ENCODE measurements at regions not wholly inside any gene's neighbourhood (a gene's known extent, or its start where the extent isn't known, plus 50 kb on each side); places are given as distances from the start of the nearest gene placed in this dataset.
"Not testable (repeated sequence)": the region's sequence is repeated elsewhere in the genome, so short reads cannot be mapped to it uniquely, and the experiment has no call there.

GRCh38 chr10:9138829-9139228 is 1084.3 kb downstream of the GATA3 start:
- not testable (repeated sequence) for DNase-seq (ENCODE audit: extremely low read depth in 1 of 2, low read depth in 1 of 2)

- DNase-seq (ENCODE audit: extremely low read depth in 1 of 2, low read depth in 1 of 2), result no peak
Observed at GRCh38 chr10:9140373-9140772, 1085.9 kb downstream of the GATA3 start.

- no peak for DNase-seq (ENCODE audit: extremely low read depth in 1 of 2, low read depth in 1 of 2)
Observed at GRCh38 chr10:9147475-9147874, 1093.0 kb downstream of the GATA3 start.

GRCh38 chr10:9149134-9149533 is 1094.6 kb downstream of the GATA3 start:
- DNase-seq (ENCODE audit: extremely low read depth in 1 of 2, low read depth in 1 of 2), result no peak

- not testable (repeated sequence) for DNase-seq (ENCODE audit: extremely low read depth in 1 of 2, low read depth in 1 of 2)
Observed at GRCh38 chr10:9153057-9153456, 1098.6 kb downstream of the GATA3 start.

GRCh38 chr10:9157656-9158055 is 1103.2 kb downstream of the GATA3 start:
- no peak for DNase-seq (ENCODE audit: extremely low read depth in 1 of 2, low read depth in 1 of 2)

- no peak for DNase-seq (ENCODE audit: extremely low read depth in 1 of 2, low read depth in 1 of 2)
Observed at GRCh38 chr10:9158675-9159074, 1104.2 kb downstream of the GATA3 start.

- DNase-seq (ENCODE audit: extremely low read depth in 1 of 2, low read depth in 1 of 2), result no peak
Observed at GRCh38 chr10:9160275-9160674, 1105.8 kb downstream of the GATA3 start.

- no peak for DNase-seq (ENCODE audit: extremely low read depth in 1 of 2, low read depth in 1 of 2)
Observed at GRCh38 chr10:9163699-9164098, 1109.2 kb downstream of the GATA3 start.

- DNase-seq (ENCODE audit: extremely low read depth in 1 of 2, low read depth in 1 of 2), result no peak
Observed at GRCh38 chr10:9166770-9167169, 1112.3 kb downstream of the GATA3 start.

GRCh38 chr10:9172276-9172675 is 1117.8 kb downstream of the GATA3 start:
- no peak for DNase-seq (ENCODE audit: extremely low read depth in 1 of 2, low read depth in 1 of 2)

GRCh38 chr10:9175200-9175599 is 1120.7 kb downstream of the GATA3 start:
- DNase-seq (ENCODE audit: extremely low read depth in 1 of 2, low read depth in 1 of 2), result no peak

GRCh38 chr10:9183197-9183880 is 1128.9 kb downstream of the GATA3 start:
- not testable (repeated sequence) for DNase-seq (ENCODE audit: extremely low read depth in 1 of 2, low read depth in 1 of 2)

GRCh38 chr10:9188022-9188810 is 1133.7 kb downstream of the GATA3 start:
- DNase-seq (ENCODE audit: extremely low read depth in 1 of 2, low read depth in 1 of 2), result no peak

GRCh38 chr10:9189448-9189847 is 1135.0 kb downstream of the GATA3 start:
- DNase-seq (ENCODE audit: extremely low read depth in 1 of 2, low read depth in 1 of 2), result no peak

- DNase-seq (ENCODE audit: extremely low read depth in 1 of 2, low read depth in 1 of 2), result no peak
Observed at GRCh38 chr10:9193120-9193519, 1138.6 kb downstream of the GATA3 start.

- DNase-seq (ENCODE audit: extremely low read depth in 1 of 2, low read depth in 1 of 2), result no peak
Observed at GRCh38 chr10:9195385-9195784, 1140.9 kb downstream of the GATA3 start.

GRCh38 chr10:9198611-9199010 is 1144.1 kb downstream of the GATA3 start:
- no peak for DNase-seq (ENCODE audit: extremely low read depth in 1 of 2, low read depth in 1 of 2)

GRCh38 chr10:9205558-9205957 is 1151.1 kb downstream of the GATA3 start:
- no peak for DNase-seq (ENCODE audit: extremely low read depth in 1 of 2, low read depth in 1 of 2)

- DNase-seq (ENCODE audit: extremely low read depth in 1 of 2, low read depth in 1 of 2), result peak; percentile 32 to 61
Observed at GRCh38 chr10:9209105-9209798, 1154.8 kb downstream of the GATA3 start.

GRCh38 chr10:9211228-9211627 is 1156.7 kb downstream of the GATA3 start:
- DNase-seq (ENCODE audit: extremely low read depth in 1 of 2, low read depth in 1 of 2), result no peak

GRCh38 chr10:9214618-9215017 is 1160.1 kb downstream of the GATA3 start:
- DNase-seq (ENCODE audit: extremely low read depth in 1 of 2, low read depth in 1 of 2), result no peak
